HL-60 (cell line): ENCODE measurements at regions not wholly inside any gene's neighbourhood (a gene's known extent, or its start where the extent isn't known, plus 50 kb on each side); places are given as distances from the start of the nearest gene placed in this dataset.

Experiments
- CTCF ChIP-seq: IDR thresholded peaks from one replicate; pipeline ENCODE4 v1.5.1; 2011; ENCODE audit warnings: low read length, control low read depth, inconsistent platforms; ENCODE audit not compliant: insufficient read depth
- GABPA ChIP-seq: IDR thresholded peaks from 2 replicates; pipeline ENCODE4 v1.6.1; 2012; ENCODE audit warnings: low read depth
- POLR2AphosphoS5 ChIP-seq: IDR thresholded peaks from 2 replicates; pipeline ENCODE4 v1.6.1; 2012; ENCODE audit warnings: low read depth
- REST ChIP-seq: IDR thresholded peaks from 2 replicates; pipeline ENCODE4 v1.6.1; 2012; ENCODE audit warnings: low read depth; ENCODE audit not compliant: insufficient replicate concordance

GRCh38 chr18:45282101-45282812 is 333.0 kb upstream of the SLC14A2 start:
- no peak for TF ChIP-seq CTCF
- TF ChIP-seq GABPA = no peak
- TF ChIP-seq POLR2AphosphoS5 = no peak
- TF ChIP-seq REST = no peak
